HCT116 (cell line): ENCODE measurements at regions not wholly inside any gene's neighbourhood (a gene's known extent, or its start where the extent isn't known, plus 50 kb on each side); places are given as distances from the start of the nearest gene placed in this dataset.

Experiments used
- ATAC-seq: fragments of 200-7000 bp; cut with Tn5 transposase; 2 replicates; pipeline ENCODE4 v1.9.1; 2020; ENCODE audit warnings: mild to moderate bottlenecking, moderate library complexity
- BruUV-seq: library from RNA; stranded (reverse); fragments of 400-500 nt; replicated peaks from 2 replicates; lab custom pipeline; 2021; lab: Mats Ljungman, UMichigan
- CTCF ChIA-PET: fragments of 300-600 bp; sonication (Branson Sonifier 250); formaldehyde crosslinking; loops from one replicate; lab custom pipeline; 2021; ENCODE audit warnings: antibody characterized with exemption; lab: Charles Lee
- POLR2A ChIA-PET: fragments of 300-600, 350-600 bp; sonication (Branson Sonifier 250); formaldehyde crosslinking; loops from one replicate; lab custom pipeline; 2021; ENCODE audit warnings: antibody characterized with exemption; lab: Charles Lee
- RAD21 ChIA-PET, 2 experiments: fragments of 300-600 bp; sonication (Branson Sonifier 250); formaldehyde crosslinking; loops; one replicate each; lab custom pipeline; 2023; ENCODE audit warnings: low total read pairs in 2 of 2; ENCODE audit not compliant: uncharacterized antibody in 2 of 2, unreplicated experiment in 2 of 2, low non-redundant PET in 1 of 2; lab: Charles Lee
- DNase-seq: peaks from one replicate; pipeline ENCODE4 v3.0.0-alpha.2; 2010; ENCODE audit warnings: low read depth, low spot score
- H2AFZ ChIP-seq: fragments of 200-600 bp; shearing (Covaris generic), sonication (generic); 2 replicates; pipeline ENCODE4 v1.6.1; 2017; ENCODE audit warnings: low read depth, mixed run types, mixed read lengths, antibody characterized with exemption, low read length; ENCODE audit not compliant: poor library complexity, severe bottlenecking
- H3K27ac ChIP-seq: 2 replicates; pipeline ENCODE4 v1.5.1; 2012; ENCODE audit warnings: low read depth, low read length
- H3K27me3 ChIP-seq: fragments of 200-600 bp; sonication (generic); 2 replicates; pipeline ENCODE4 v1.6.1; 2016; ENCODE audit warnings: mixed run types, low read length, mixed read lengths; ENCODE audit not compliant: insufficient read depth
- H3K36me3 ChIP-seq, 2 experiments: fragments of 200-500 bp in 1 of 2; fragments of 200-600 bp in 1 of 2; sonication (Bioruptor generic) in 1 of 2; sonication (generic) in 1 of 2; 2 replicates each; pipeline versions ENCODE4 v1.5.1 to v1.6.1; 2014 to 2016; ENCODE audit warnings: low read length in 2 of 2, inconsistent platforms in 1 of 2, mixed read lengths in 1 of 2, mixed run types in 1 of 2; ENCODE audit not compliant: insufficient read depth in 2 of 2, control insufficient read depth in 1 of 2
- H3K4me1 ChIP-seq, 2 experiments: fragments of 200-600 bp in 1 of 2; sonication (generic) in 1 of 2; 2 replicates each; pipeline versions ENCODE4 v1.5.1 to v1.6.1; 2012 to 2017; ENCODE audit warnings: low read length in 2 of 2, inconsistent platforms in 1 of 2, mild to moderate bottlenecking in 1 of 2, mixed read lengths in 1 of 2, mixed run types in 1 of 2, moderate library complexity in 1 of 2; ENCODE audit not compliant: insufficient read depth in 2 of 2, control insufficient read depth in 1 of 2
- H3K4me2 ChIP-seq: fragments of 200-600 bp; sonication (generic); 2 replicates; pipeline ENCODE4 v1.6.1; 2017; ENCODE audit warnings: mixed run types, low read length, mixed read lengths
- H3K4me3 ChIP-seq, 2 experiments: fragments of 200-600 bp in 1 of 2; sonication (generic) in 1 of 2; replicated peaks in 1 of 2; 2 replicates each; pipeline ENCODE4 v1.5.1; 2011 to 2016; ENCODE audit warnings: low read length in 2 of 2, control low read depth in 1 of 2, low read depth in 1 of 2, mild to moderate bottlenecking in 1 of 2, mixed read lengths in 1 of 2, mixed run types in 1 of 2
- H3K79me2 ChIP-seq: fragments of 200-600 bp; sonication (generic); 2 replicates; pipeline ENCODE4 v1.6.1; 2017; ENCODE audit warnings: mild to moderate bottlenecking, mixed run types, low read length, moderate library complexity, mixed read lengths; ENCODE audit not compliant: insufficient read depth
- H3K9ac ChIP-seq: fragments of 200-600 bp; sonication (generic); 2 replicates; pipeline ENCODE4 v1.6.1; 2016; ENCODE audit warnings: low read length, mixed read lengths
- H3K9me2 ChIP-seq: fragments of 200-600 bp; sonication (generic), shearing (Covaris generic); 2 replicates; pipeline ENCODE4 v1.6.1; 2017; ENCODE audit warnings: mixed run types, mild to moderate bottlenecking, moderate library complexity; ENCODE audit not compliant: insufficient read depth
- H3K9me3 ChIP-seq, 2 experiments: fragments of 200-500 bp in 1 of 2; fragments of 200-600 bp in 1 of 2; sonication (Bioruptor generic) in 1 of 2; sonication (generic) in 1 of 2; 2 replicates each; pipeline ENCODE4 v1.6.1; 2014 to 2017; ENCODE audit warnings: low read length in 2 of 2, mixed read lengths in 2 of 2, inconsistent platforms in 1 of 2, low read depth in 1 of 2, mild to moderate bottlenecking in 1 of 2, mixed run types in 1 of 2, moderate library complexity in 1 of 2; ENCODE audit not compliant: control insufficient read depth in 1 of 2, insufficient read depth in 1 of 2
- H4K20me1 ChIP-seq: fragments of 200-600 bp; sonication (generic), shearing (Covaris generic); 2 replicates; pipeline ENCODE4 v1.6.1; 2017; ENCODE audit warnings: mixed run types, mild to moderate bottlenecking, moderate library complexity; ENCODE audit not compliant: insufficient read depth
- ATF3 ChIP-seq: IDR thresholded peaks from 2 replicates; pipeline ENCODE4 v1.6.1; 2012
- CBX3 ChIP-seq: IDR thresholded peaks from 2 replicates; pipeline ENCODE4 v1.6.1; 2012; ENCODE audit warnings: low read depth
- CTCF ChIP-seq, 3 experiments: fragments of 200-600 bp in 1 of 3; sonication (generic) in 1 of 3; IDR thresholded peaks in 2 of 3; conservative IDR thresholded peaks in 1 of 3; 2 replicates each; pipeline ENCODE4 v1.5.1; 2012 to 2017; ENCODE audit warnings: low read depth in 2 of 3, low read length in 2 of 3, antibody characterized with exemption in 1 of 3, borderline replicate concordance in 1 of 3, control low read depth in 1 of 3, mild to moderate bottlenecking in 1 of 3, mixed read lengths in 1 of 3, mixed run types in 1 of 3, moderate library complexity in 1 of 3; ENCODE audit not compliant: insufficient read depth in 1 of 3
- EGR1 ChIP-seq: IDR thresholded peaks from 2 replicates; pipeline ENCODE4 v1.6.1; 2012; ENCODE audit warnings: low read depth
- ELF1 ChIP-seq: IDR thresholded peaks from 2 replicates; pipeline ENCODE4 v1.6.1; 2012; ENCODE audit warnings: low read depth, borderline replicate concordance
- EZH2 ChIP-seq: fragments of 200-600 bp; sonication (generic); IDR thresholded peaks from 2 replicates; pipeline ENCODE4 v1.6.1; 2017; ENCODE audit warnings: antibody characterized with exemption, mixed run types
- EZH2phosphoT487 ChIP-seq: fragments of 200-600 bp; IDR thresholded peaks from 2 replicates; pipeline ENCODE4 v1.6.1; 2018; ENCODE audit warnings: antibody characterized with exemption, borderline replicate concordance
- JUND ChIP-seq: IDR thresholded peaks from 2 replicates; pipeline ENCODE4 v1.6.1; 2012
- POLR2A ChIP-seq: IDR thresholded peaks from 2 replicates; pipeline ENCODE4 v1.7.0; 2011; ENCODE audit warnings: borderline replicate concordance; ENCODE audit not compliant: insufficient read depth, insufficient read length; ENCODE audit errors: extremely low read depth
- POLR2AphosphoS5 ChIP-seq: IDR thresholded peaks from 2 replicates; pipeline ENCODE4 v1.6.1; 2011; ENCODE audit warnings: mild to moderate bottlenecking, low read depth, low read length, moderate library complexity
- RAD21 ChIP-seq: IDR thresholded peaks from 2 replicates; pipeline ENCODE4 v1.6.1; 2012; ENCODE audit warnings: low read depth, mild to moderate bottlenecking
- SIN3A ChIP-seq: IDR thresholded peaks from 2 replicates; pipeline ENCODE4 v1.6.1; 2012; ENCODE audit warnings: low read depth
- SP1 ChIP-seq: IDR thresholded peaks from 2 replicates; pipeline ENCODE4 v1.6.1; 2012; ENCODE audit warnings: low read depth
- SRF ChIP-seq: IDR thresholded peaks from 2 replicates; pipeline ENCODE4 v1.6.1; 2012; ENCODE audit warnings: low read depth
- TCF7L2 ChIP-seq: IDR thresholded peaks from 2 replicates; pipeline ENCODE4 v1.7.0; 2011; ENCODE audit warnings: borderline replicate concordance, inconsistent platforms; ENCODE audit not compliant: insufficient read depth, insufficient read length; ENCODE audit errors: extremely low read depth
- ZBTB33 ChIP-seq: IDR thresholded peaks from 2 replicates; pipeline ENCODE4 v1.6.1; 2011; ENCODE audit warnings: mild to moderate bottlenecking, low read length, moderate library complexity; ENCODE audit not compliant: insufficient replicate concordance; ENCODE audit errors: extremely low read depth
- ZFX ChIP-seq: fragments of 450-650 bp; IDR thresholded peaks from 2 replicates; pipeline ENCODE4 v1.6.1; 2017
- ZNF274 ChIP-seq: fragments of 200-500 bp; sonication (Bioruptor generic); IDR thresholded peaks from 2 replicates; pipeline ENCODE4 v1.6.1; 2014; ENCODE audit warnings: mild to moderate bottlenecking, low read depth, low read length, inconsistent platforms
- intact Hi-C: fragments of 100-400 bp; cut with micrococcal nuclease; formaldehyde crosslinking; loops from 2 replicates; pipeline ENCODE4 v1.10.0; 2022
- TF ChIP-seq, protein P1 (sequence below): IDR thresholded peaks from 2 replicates; pipeline ENCODE4 v1.6.1; 2012

DNA sequence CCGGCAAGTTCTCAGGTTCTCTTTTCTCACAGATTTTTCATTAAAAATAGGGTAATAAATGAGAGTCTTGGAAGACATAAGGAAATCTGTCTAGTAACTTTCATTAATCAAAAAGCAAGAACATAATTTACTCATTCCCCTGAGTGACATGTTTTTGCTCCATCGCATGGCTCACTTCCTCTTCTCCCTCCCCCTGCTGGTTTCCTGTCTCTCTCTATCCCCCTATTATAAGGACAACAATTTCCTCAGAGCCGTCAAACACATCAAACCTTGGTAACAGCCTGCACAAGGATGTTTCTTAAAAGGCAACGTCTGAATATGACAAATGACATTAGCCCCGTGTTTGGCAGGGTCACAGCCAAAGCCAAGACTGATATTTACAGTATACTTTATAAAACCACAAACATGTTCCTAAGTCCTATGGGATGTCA is 1149.6 kb downstream of the IGSF11 start:
- no peak overlapping the region for H3K9ac ChIP-seq
- no peak overlapping the region for H3K4me2 ChIP-seq
- no peaks in the 10 kb centered on the region for H3K4me1 ChIP-seq
- DNase-seq, result no peak
- H3K79me2 ChIP-seq, result no peaks in the 10 kb centered on the region
- ChIA-PET RAD21 (no interaction called here), POLR2A (no interaction called here), CTCF (no interaction called here)
- H3K36me3 ChIP-seq, result no peaks in the 10 kb centered on the region
- no peak for ATAC-seq
- BruUV-seq, result no TSS peak
- H3K4me3 ChIP-seq, result no peak overlapping the region
- H3K9me3 ChIP-seq, result no peaks in the 10 kb centered on the region
- H3K27ac ChIP-seq, result no peak overlapping the region
- TF ChIP-seq SP1 (no peak), RAD21 (no peak), CTCF (IDR thresholded peaks at IDR 0.05 in 2 of 3, conservative IDR thresholded peaks at IDR 0.05 in 1 of 3; ENCODE audit: borderline replicate concordance in 1 of 3, insufficient read depth in 1 of 3, low read depth in 2 of 3, low read length in 2 of 3) (no peak), CBX3 (no peak), ZBTB33 (no peak), POLR2AphosphoS5 (no peak), EGR1 (no peak), ELF1 (no peak), SIN3A (no peak), JUND (no peak), ZFX (no peak), POLR2A (no peak), SRF (no peak), ZNF274 (no peak), ATF3 (no peak), EZH2 (no peak), TCF7L2 (no peak), EZH2phosphoT487 (no peak)
- TF ChIP-seq, protein P1, sequence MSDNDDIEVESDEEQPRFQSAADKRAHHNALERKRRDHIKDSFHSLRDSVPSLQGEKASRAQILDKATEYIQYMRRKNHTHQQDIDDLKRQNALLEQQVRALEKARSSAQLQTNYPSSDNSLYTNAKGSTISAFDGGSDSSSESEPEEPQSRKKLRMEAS, result no peak
- no peaks in the 10 kb centered on the region for H3K9me2 ChIP-seq
- H3K27me3 ChIP-seq, result no peaks in the 10 kb centered on the region
- H4K20me1 ChIP-seq, result no peaks in the 10 kb centered on the region
- no peak overlapping the region for H2AFZ ChIP-seq
- intact Hi-C loops, result no loop called here
